ENCODE measurements at regions not wholly inside any gene's neighbourhood (a gene's known extent, or its start where the extent isn't known, plus 50 kb on each side); places are given as distances from the start of the nearest gene placed in this dataset.

DNA sequence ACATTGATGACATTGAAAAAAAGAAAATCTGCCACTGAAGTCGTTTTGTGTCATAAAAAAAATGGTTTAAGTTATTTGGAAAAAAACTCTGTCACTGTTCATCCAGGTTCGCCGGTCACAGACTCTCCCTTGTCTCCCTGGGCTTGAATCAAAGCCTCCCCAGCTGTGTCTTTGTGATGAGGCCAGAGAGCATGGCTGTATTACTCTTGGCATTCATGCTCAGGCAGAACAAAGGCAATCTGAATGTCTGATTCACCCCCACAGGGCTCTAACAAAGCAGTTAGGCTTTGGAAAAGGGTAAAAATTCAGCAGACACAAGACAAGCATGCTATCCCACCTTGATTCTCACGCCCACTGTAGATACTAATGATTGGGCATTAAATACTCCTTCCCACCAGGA lies 304.3 kb upstream of the PLD5 start:
- ChIA-PET POLR2A (no interaction called here), RAD21 (ENCODE audit: unreplicated experiment) (no interaction called here), CTCF (interaction anchor here (1.3 kb wide), 1 partner anchor 177 kb away, joined by 5 read pairs; no protein-coding TSS in a partner anchor), SMC1A (ENCODE audit: uncharacterized antibody, unreplicated experiment) (interaction anchor here (0.6 kb wide), 1 partner anchor 380 kb away, joined by 3 read pairs; no protein-coding TSS in a partner anchor)
- Histone ChIP-seq H3K9ac (ENCODE audit: control insufficient read depth, insufficient read depth, low read length) (no peak overlapping the region), H4K20me1 (ENCODE audit: control insufficient read depth, insufficient read depth) (no peaks in the 10 kb centered on the region), H3K4me2 (ENCODE audit: control insufficient read depth, insufficient read depth) (no peak overlapping the region), H2AFZ (ENCODE audit: control insufficient read depth, low read depth, low read length) (no peak overlapping the region), H3K36me3 (ENCODE audit: control insufficient read depth in 2 of 2, insufficient read depth in 2 of 2, low read length in 1 of 2) (no peaks in the 10 kb centered on the region), H3K4me3 (no peak overlapping the region), H3K79me2 (ENCODE audit: control insufficient read depth, insufficient read depth, low read length) (no peaks in the 10 kb centered on the region), H3K27ac (ENCODE audit: control insufficient read depth, insufficient read depth) (no peak overlapping the region), H3K27me3 (replicated peaks in 1 of 2; ENCODE audit: control insufficient read depth in 2 of 2, insufficient read depth in 2 of 2, low read length in 1 of 2) (peaks cover 0 to 2% of the 10 kb centered on the region in 2 experiments; a peak in 3 of 4 replicates), H3K9me3 (replicated peaks; ENCODE audit: control insufficient read depth, insufficient read depth, low read length) (no peaks in the 10 kb centered on the region), H3K4me1 (ENCODE audit: control insufficient read depth, insufficient read depth, low read length) (no peaks in the 10 kb centered on the region)
- 0% methylated on average over 4 of the region's 4 CpGs for WGBS (ENCODE audit: insufficient coverage, insufficient replicate concordance, low lambda C conversion rate, missing lambda C conversion rate)
- intact Hi-C loops (cut with micrococcal nuclease; ENCODE audit: unreplicated experiment) (no loop called here), in situ Hi-C loops (cut with MboI) (no loop called here)
- no TSS peak for BruUV-seq (replicated peaks)
- no peak for TF ChIP-seq NFIC (IDR thresholded peaks at IDR 0.05; ENCODE audit: low read depth, low read length)
- no peak for TF ChIP-seq POLR2AphosphoS2 (IDR thresholded peaks at IDR 0.05; ENCODE audit: low read depth, low read length)
- TF ChIP-seq TCF12 (IDR thresholded peaks at IDR 0.05; ENCODE audit: low read depth, low read length), result no peak
- no peak for TF ChIP-seq ZBED1 (IDR thresholded peaks at IDR 0.05; ENCODE audit: borderline replicate concordance)
- no peak for TF ChIP-seq SP1 (IDR thresholded peaks at IDR 0.05; ENCODE audit: low read depth, low read length)
- DNase-seq (ENCODE audit: low read depth, low spot score) (no peak), ATAC-seq (no peak), FAIRE-seq (no peak)

DNA sequence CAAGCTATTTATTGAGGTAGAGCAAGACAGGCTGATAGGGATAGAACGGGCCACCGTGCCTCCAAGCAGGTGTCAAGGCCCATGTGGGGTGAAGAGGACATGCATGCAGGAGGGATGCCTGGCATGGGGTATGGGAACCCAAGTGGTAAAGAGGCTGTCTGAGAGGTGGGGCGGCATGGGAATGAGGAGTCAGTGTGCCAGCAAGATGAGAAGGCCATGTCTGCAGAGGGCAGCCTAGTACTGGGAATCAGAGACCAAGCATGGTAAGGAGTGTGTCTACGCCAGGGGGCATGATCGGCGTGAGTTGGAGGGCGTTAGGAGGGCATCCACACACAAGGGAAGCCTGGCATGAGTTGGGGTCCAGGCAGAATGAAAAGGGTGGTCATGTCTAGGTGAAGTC lies 303.7 kb upstream of the PLD5 start:
- Histone ChIP-seq H3K4me3 (no peak overlapping the region), H3K27me3 (replicated peaks in 1 of 2; ENCODE audit: control insufficient read depth in 2 of 2, insufficient read depth in 2 of 2, low read length in 1 of 2) (peaks cover 0 to 2% of the 10 kb centered on the region in 2 experiments; a peak in 3 of 4 replicates), H3K4me1 (ENCODE audit: control insufficient read depth, insufficient read depth, low read length) (no peaks in the 10 kb centered on the region), H3K9me3 (replicated peaks; ENCODE audit: control insufficient read depth, insufficient read depth, low read length) (no peaks in the 10 kb centered on the region), H3K27ac (ENCODE audit: control insufficient read depth, insufficient read depth) (no peak overlapping the region), H3K4me2 (ENCODE audit: control insufficient read depth, insufficient read depth) (no peak overlapping the region), H3K9ac (ENCODE audit: control insufficient read depth, insufficient read depth, low read length) (no peak overlapping the region), H4K20me1 (ENCODE audit: control insufficient read depth, insufficient read depth) (no peaks in the 10 kb centered on the region), H3K36me3 (ENCODE audit: control insufficient read depth in 2 of 2, insufficient read depth in 2 of 2, low read length in 1 of 2) (no peaks in the 10 kb centered on the region), H2AFZ (ENCODE audit: control insufficient read depth, low read depth, low read length) (no peak overlapping the region), H3K79me2 (ENCODE audit: control insufficient read depth, insufficient read depth, low read length) (no peaks in the 10 kb centered on the region)
- in situ Hi-C loops (cut with MboI), result no loop called here
- ChIA-PET SMC1A (ENCODE audit: uncharacterized antibody, unreplicated experiment) (no interaction called here), POLR2A (interaction anchor here (0.6 kb wide), 1 partner anchor 403 kb away, joined by 4 read pairs; no protein-coding TSS in a partner anchor), CTCF (no interaction called here), RAD21 (ENCODE audit: unreplicated experiment) (no interaction called here)
- TF ChIP-seq, protein P1, sequence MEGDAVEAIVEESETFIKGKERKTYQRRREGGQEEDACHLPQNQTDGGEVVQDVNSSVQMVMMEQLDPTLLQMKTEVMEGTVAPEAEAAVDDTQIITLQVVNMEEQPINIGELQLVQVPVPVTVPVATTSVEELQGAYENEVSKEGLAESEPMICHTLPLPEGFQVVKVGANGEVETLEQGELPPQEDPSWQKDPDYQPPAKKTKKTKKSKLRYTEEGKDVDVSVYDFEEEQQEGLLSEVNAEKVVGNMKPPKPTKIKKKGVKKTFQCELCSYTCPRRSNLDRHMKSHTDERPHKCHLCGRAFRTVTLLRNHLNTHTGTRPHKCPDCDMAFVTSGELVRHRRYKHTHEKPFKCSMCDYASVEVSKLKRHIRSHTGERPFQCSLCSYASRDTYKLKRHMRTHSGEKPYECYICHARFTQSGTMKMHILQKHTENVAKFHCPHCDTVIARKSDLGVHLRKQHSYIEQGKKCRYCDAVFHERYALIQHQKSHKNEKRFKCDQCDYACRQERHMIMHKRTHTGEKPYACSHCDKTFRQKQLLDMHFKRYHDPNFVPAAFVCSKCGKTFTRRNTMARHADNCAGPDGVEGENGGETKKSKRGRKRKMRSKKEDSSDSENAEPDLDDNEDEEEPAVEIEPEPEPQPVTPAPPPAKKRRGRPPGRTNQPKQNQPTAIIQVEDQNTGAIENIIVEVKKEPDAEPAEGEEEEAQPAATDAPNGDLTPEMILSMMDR (IDR thresholded peaks at IDR 0.05 in 2 of 3, conservative IDR thresholded peaks at IDR 0.05 in 1 of 3; ENCODE audit: control insufficient read depth in 2 of 3, extremely low read depth in 1 of 3, insufficient read depth in 1 of 3, low read depth in 3 of 3, low read length in 3 of 3), result 0 out of 6 replicates have a peak, but pooled peaks of 1 of the 3 experiments have one; percentile 9
- TF ChIP-seq NFYA (IDR thresholded peaks at IDR 0.05; ENCODE audit: borderline replicate concordance, low read depth, low read length), result no peak
- intact Hi-C loops (cut with micrococcal nuclease; ENCODE audit: unreplicated experiment), result no loop called here
- BruUV-seq (replicated peaks), result no TSS peak
- DNase-seq (ENCODE audit: low read depth, low spot score) (no peak), FAIRE-seq (no peak), ATAC-seq (no peak)
- WGBS (ENCODE audit: insufficient coverage, insufficient replicate concordance, low lambda C conversion rate, missing lambda C conversion rate), result 36% methylated on average over 7 of the region's 7 CpGs

Data from GM12878 (cell line).